ENCODE measurements at regions not wholly inside any gene's neighbourhood (a gene's known extent, or its start where the extent isn't known, plus 50 kb on each side); places are given as distances from the start of the nearest gene placed in this dataset.

- no peaks in the 10 kb centered on the region for H3K4me1 ChIP-seq (ENCODE audit: insufficient read depth, low read length)
- ATAC-seq (ENCODE audit: insufficient read depth, low read depth), result no peak
- no peaks in the 10 kb centered on the region for H3K27me3 ChIP-seq (ENCODE audit: insufficient read depth, low read length, poor library complexity)
- H3K79me2 ChIP-seq (ENCODE audit: insufficient read depth, low read length), result no peaks in the 10 kb centered on the region
- H3K9ac ChIP-seq (ENCODE audit: low read depth, low read length), result no peak overlapping the region
- no peak overlapping the region for H3K27ac ChIP-seq (ENCODE audit: low read length)
- H3K36me3 ChIP-seq (ENCODE audit: insufficient read depth, low read length), result no peaks in the 10 kb centered on the region
- no peaks in the 10 kb centered on the region for H4K20me1 ChIP-seq (ENCODE audit: insufficient read depth, low read length)
- no peak overlapping the region for H3K4me2 ChIP-seq (ENCODE audit: insufficient read depth, low read length)
- TF ChIP-seq CTCF (IDR thresholded peaks at IDR 0.05; ENCODE audit: borderline replicate concordance, extremely low read depth, low read length, poor library complexity, severe bottlenecking), result no peak
- TF ChIP-seq EZH2 (IDR thresholded peaks at IDR 0.05; ENCODE audit: borderline replicate concordance, low read depth, low read length, severe bottlenecking), result no peak
- no peak overlapping the region for H3K4me3 ChIP-seq (ENCODE audit: low read depth in 1 of 2, low read length in 2 of 2)
- H2AFZ ChIP-seq (ENCODE audit: low read depth, low read length), result no peak overlapping the region
- DNase-seq, result no peak
- H3K9me3 ChIP-seq (ENCODE audit: insufficient read depth, low read length, severe bottlenecking), result no peaks in the 10 kb centered on the region
Measured at GRCh38 chr12:83365317-83365716, 678.6 kb downstream of the TMTC2 start.

- TF ChIP-seq CTCF (IDR thresholded peaks at IDR 0.05; ENCODE audit: borderline replicate concordance, extremely low read depth, low read length, poor library complexity, severe bottlenecking) (no peak), EZH2 (IDR thresholded peaks at IDR 0.05; ENCODE audit: borderline replicate concordance, low read depth, low read length, severe bottlenecking) (no peak)
- no peak for ATAC-seq (ENCODE audit: insufficient read depth, low read depth)
- no peak overlapping the region for H2AFZ ChIP-seq (ENCODE audit: low read depth, low read length)
- H3K27ac ChIP-seq (ENCODE audit: low read length), result no peak overlapping the region
- H3K79me2 ChIP-seq (ENCODE audit: insufficient read depth, low read length), result no peaks in the 10 kb centered on the region
- H3K9me3 ChIP-seq (ENCODE audit: insufficient read depth, low read length, severe bottlenecking), result no peaks in the 10 kb centered on the region
- H3K4me1 ChIP-seq (ENCODE audit: insufficient read depth, low read length), result no peaks in the 10 kb centered on the region
- H3K4me2 ChIP-seq (ENCODE audit: insufficient read depth, low read length), result no peak overlapping the region
- H3K27me3 ChIP-seq (ENCODE audit: insufficient read depth, low read length, poor library complexity), result no peaks in the 10 kb centered on the region
- H3K9ac ChIP-seq (ENCODE audit: low read depth, low read length), result no peak overlapping the region
- no peaks in the 10 kb centered on the region for H3K36me3 ChIP-seq (ENCODE audit: insufficient read depth, low read length)
- H4K20me1 ChIP-seq (ENCODE audit: insufficient read depth, low read length), result no peaks in the 10 kb centered on the region
- H3K4me3 ChIP-seq (ENCODE audit: low read depth in 1 of 2, low read length in 2 of 2), result no peak overlapping the region
- DNase-seq, result no peak
Measured at GRCh38 chr12:83361475-83361874, 674.8 kb downstream of the TMTC2 start.

GRCh38 chr12:83361071-83361470, 674.4 kb downstream of the TMTC2 start:
- no peaks in the 10 kb centered on the region for H3K4me1 ChIP-seq (ENCODE audit: insufficient read depth, low read length)
- TF ChIP-seq EZH2 (IDR thresholded peaks at IDR 0.05; ENCODE audit: borderline replicate concordance, low read depth, low read length, severe bottlenecking) (no peak), CTCF (IDR thresholded peaks at IDR 0.05; ENCODE audit: borderline replicate concordance, extremely low read depth, low read length, poor library complexity, severe bottlenecking) (no peak)
- no peak overlapping the region for H3K4me2 ChIP-seq (ENCODE audit: insufficient read depth, low read length)
- H3K27ac ChIP-seq (ENCODE audit: low read length), result no peak overlapping the region
- ATAC-seq (ENCODE audit: insufficient read depth, low read depth), result no peak
- H3K4me3 ChIP-seq (ENCODE audit: low read depth in 1 of 2, low read length in 2 of 2), result no peak overlapping the region
- DNase-seq, result no peak
- H3K79me2 ChIP-seq (ENCODE audit: insufficient read depth, low read length), result no peaks in the 10 kb centered on the region
- no peaks in the 10 kb centered on the region for H3K9me3 ChIP-seq (ENCODE audit: insufficient read depth, low read length, severe bottlenecking)
- H3K27me3 ChIP-seq (ENCODE audit: insufficient read depth, low read length, poor library complexity), result no peaks in the 10 kb centered on the region
- no peak overlapping the region for H3K9ac ChIP-seq (ENCODE audit: low read depth, low read length)
- no peaks in the 10 kb centered on the region for H3K36me3 ChIP-seq (ENCODE audit: insufficient read depth, low read length)
- no peaks in the 10 kb centered on the region for H4K20me1 ChIP-seq (ENCODE audit: insufficient read depth, low read length)
- H2AFZ ChIP-seq (ENCODE audit: low read depth, low read length), result no peak overlapping the region

Measured in DND-41 (cell line).